ENCODE measurements at regions not wholly inside any gene's neighbourhood (a gene's known extent, or its start where the extent isn't known, plus 50 kb on each side); places are given as distances from the start of the nearest gene placed in this dataset.

GRCh38 chr5:18761801-18762200 lies 1127.5 kb downstream of the TAF11L14 start:
- no peaks in the 10 kb centered on the region for H3K79me2 ChIP-seq (ENCODE audit: control insufficient read depth in 1 of 2, insufficient read depth in 2 of 2, low read length in 2 of 2)
- no peaks in the 10 kb centered on the region for H3K9me3 ChIP-seq (ENCODE audit: insufficient read depth in 2 of 2, low read depth in 1 of 2, low read length in 1 of 2)
- H3K4me3 ChIP-seq (ENCODE audit: extremely low read depth in 1 of 4, insufficient read depth in 2 of 4, low read depth in 3 of 4, low read length in 4 of 4): no peak overlapping the region
- H3K27me3 ChIP-seq (replicated peaks in 1 of 4; ENCODE audit: control insufficient read depth in 3 of 4, extremely low read depth in 1 of 4, insufficient read depth in 3 of 4, low read length in 3 of 4): no peaks in the 10 kb centered on the region
- no peak overlapping the region for H3K56ac ChIP-seq (replicated peaks; ENCODE audit: insufficient read length, low read depth, low read length)
- no peak overlapping the region for H3K4ac ChIP-seq (replicated peaks; ENCODE audit: insufficient read length, low read depth, low read length)
- no peak overlapping the region for H3K9ac ChIP-seq (replicated peaks in 1 of 4; ENCODE audit: extremely low read depth in 1 of 4, low read depth in 3 of 4, low read length in 3 of 4)
- DNase-seq (ENCODE audit: low read depth in 1 of 2, low spot score in 2 of 2): no peak
- 100% methylated on average over 1 of the region's 1 CpG; no CpG with 5 or more reads in 1 of the 2 experiments for WGBS, 2 experiments (ENCODE audit: extremely low coverage in 1 of 2, insufficient coverage in 1 of 2, insufficient read length in 1 of 2, insufficient replicate concordance in 2 of 2, low coverage in 1 of 2, low lambda C conversion rate in 2 of 2, missing lambda C conversion rate in 1 of 2)
- H3K23me2 ChIP-seq (ENCODE audit: low read depth, low read length): no peaks in the 10 kb centered on the region
- H3K36me3 ChIP-seq (ENCODE audit: control insufficient read depth in 2 of 4, insufficient read depth in 4 of 4, low read length in 3 of 4): no peaks in the 10 kb centered on the region
- H3K23ac ChIP-seq (ENCODE audit: insufficient read length): no peak overlapping the region
- no peak overlapping the region for H3K14ac ChIP-seq (ENCODE audit: insufficient read length)
- ChIA-PET POLR2A (ENCODE audit: partially characterized antibody) (no interaction called here), CTCF (ENCODE audit: partially characterized antibody) (no interaction called here)
- H3K79me1 ChIP-seq (ENCODE audit: low read depth, low read length): no peaks in the 10 kb centered on the region
- no peak overlapping the region for H2AFZ ChIP-seq (ENCODE audit: low read length)
- no peak overlapping the region for H2BK20ac ChIP-seq (ENCODE audit: low read length)
- TF ChIP-seq BACH1 (IDR thresholded peaks at IDR 0.05; ENCODE audit: low read length) (no peak), SAP30 (IDR thresholded peaks at IDR 0.05; ENCODE audit: insufficient read depth, insufficient replicate concordance, low read length) (no peak)
- H2BK15ac ChIP-seq (ENCODE audit: low read length): no peak overlapping the region
- H2BK120ac ChIP-seq (replicated peaks; ENCODE audit: low read depth, low read length): no peak overlapping the region
- H4K20me1 ChIP-seq (replicated peaks in 1 of 2; ENCODE audit: control insufficient read depth in 1 of 2, insufficient read depth in 2 of 2, low read length in 2 of 2): no peaks in the 10 kb centered on the region
- H2BK12ac ChIP-seq (ENCODE audit: low read depth, low read length): no peak overlapping the region
- H3K4me1 ChIP-seq (replicated peaks in 1 of 4; ENCODE audit: control insufficient read depth in 3 of 4, insufficient read depth in 4 of 4, low read length in 3 of 4): no peaks in the 10 kb centered on the region
- H4K91ac ChIP-seq (replicated peaks; ENCODE audit: insufficient read length, low read length): no peak overlapping the region
- H3K4me2 ChIP-seq (ENCODE audit: insufficient read depth in 1 of 2, low read depth in 2 of 2, low read length in 2 of 2): no peak overlapping the region
- FAIRE-seq: no peak
- no peak overlapping the region for H4K5ac ChIP-seq (ENCODE audit: insufficient read length, low read depth, low read length)
- no peak overlapping the region for H2AK5ac ChIP-seq (ENCODE audit: low read depth, low read length)
- no peak overlapping the region for H4K8ac ChIP-seq (ENCODE audit: extremely low read depth, insufficient read depth, low read length)
- H3K18ac ChIP-seq (ENCODE audit: extremely low read depth, low read length): no peak overlapping the region
- no peak overlapping the region for H3K27ac ChIP-seq (ENCODE audit: low read depth, low read length)
- H2BK5ac ChIP-seq (ENCODE audit: low read depth, low read length): no peak overlapping the region

Measured in H1 (cell line).